HG02571 (cell line): ENCODE measurements at regions not wholly inside any gene's neighbourhood (a gene's known extent, or its start where the extent isn't known, plus 50 kb on each side); places are given as distances from the start of the nearest gene placed in this dataset.
A peak's percentile ranks its signal among the peaks of the same experiment; 100 is the strongest.
"Not testable (repeated sequence)": the region's sequence is repeated elsewhere in the genome, so short reads cannot be mapped to it uniquely, and the experiment has no call there.

Experiments used
- ATAC-seq: cut with Tn5 transposase; IDR thresholded peaks from one replicate; pipeline ENCODE4 v1.9.1; 2021; ENCODE audit warnings: mild to moderate bottlenecking, moderate library complexity; ENCODE audit not compliant: unreplicated experiment

- no peak for ATAC-seq
Measured at GRCh38 chrX:115966920-115967319, 203.6 kb upstream of the AGTR2 start.

- peak; percentile 65 for ATAC-seq
Measured at GRCh38 chrX:115968436-115969252, 201.9 kb upstream of the AGTR2 start.

DNA sequence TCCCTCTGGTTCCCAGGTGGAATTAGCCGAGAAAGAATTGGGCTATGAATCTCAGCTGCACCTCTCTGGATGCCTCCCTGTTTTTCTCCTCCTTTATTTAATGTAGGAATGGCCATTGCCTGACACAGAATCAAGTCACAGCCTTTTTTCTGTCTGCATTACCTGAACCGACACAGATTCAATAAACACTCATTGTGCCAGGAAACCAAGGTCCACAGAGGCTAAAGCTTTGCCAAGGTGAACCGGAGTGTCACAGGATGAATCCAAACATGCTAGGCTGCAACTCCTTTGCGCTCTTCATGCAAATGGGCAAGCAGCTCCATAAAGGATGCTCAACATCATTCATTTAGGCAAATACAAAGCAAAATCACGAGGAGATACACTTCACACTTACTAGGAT is 199.8 kb upstream of the AGTR2 start:
- ATAC-seq, result no peak

DNA sequence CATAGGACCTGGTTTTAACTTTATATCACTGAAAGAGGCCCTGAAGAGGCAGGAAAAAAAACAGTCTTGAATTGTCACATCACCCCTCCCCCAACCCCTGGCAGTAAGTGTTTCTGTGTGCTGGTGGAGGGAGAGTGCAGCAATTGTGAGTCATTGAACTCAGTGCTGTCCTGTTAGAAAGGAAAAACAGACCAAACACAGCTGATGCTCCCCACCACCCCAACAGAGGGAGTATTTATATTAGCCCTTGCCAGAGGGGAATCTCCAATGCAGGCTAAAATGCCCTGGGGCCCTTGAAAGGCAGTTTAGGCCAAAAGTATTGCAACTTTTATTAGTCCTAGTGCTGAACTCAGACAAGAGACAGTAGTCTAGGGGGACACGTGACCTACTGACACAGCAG is 197.8 kb upstream of the AGTR2 start:
- ATAC-seq, result no peak

DNA sequence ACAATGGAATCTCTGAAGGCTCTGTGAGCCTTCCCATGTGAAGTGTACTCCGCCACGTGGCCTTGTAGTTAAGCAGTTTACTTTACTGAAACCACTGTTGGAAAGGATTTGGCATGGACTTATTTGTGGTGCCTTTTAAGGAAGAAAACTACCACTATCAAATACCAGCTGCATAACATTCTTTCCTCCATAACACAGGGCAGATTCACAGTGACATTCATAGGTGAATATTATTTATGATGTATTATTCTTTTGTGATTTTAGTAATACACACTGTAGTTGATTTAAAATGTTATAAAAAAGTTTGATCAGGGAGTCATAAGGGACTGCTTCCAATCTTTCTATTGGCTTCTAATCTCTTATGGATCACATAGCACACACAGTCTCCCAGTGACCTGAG is 192.5 kb upstream of the AGTR2 start:
- ATAC-seq, result no peak

DNA sequence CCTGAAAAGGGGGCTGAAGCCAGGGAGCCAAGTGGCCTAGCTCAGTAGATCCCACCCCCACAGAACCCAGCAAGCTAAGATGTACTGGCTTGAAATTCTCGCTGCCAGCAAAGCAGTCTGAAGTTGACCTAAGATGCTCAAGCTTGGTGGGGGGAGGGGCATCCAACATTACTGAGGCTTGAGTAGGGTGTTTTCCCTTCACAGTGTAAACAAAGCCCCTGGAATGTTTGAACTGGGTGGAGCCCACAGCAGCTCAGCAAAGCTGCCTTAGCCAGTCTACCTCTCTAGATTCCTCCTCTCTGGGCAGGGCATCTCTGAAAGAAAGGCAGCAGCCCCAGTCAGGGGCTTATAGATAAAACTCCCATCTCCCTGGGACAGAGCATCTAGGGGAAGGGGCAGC is 187.4 kb upstream of the AGTR2 start:
- not testable (repeated sequence) for ATAC-seq

- not testable (repeated sequence) for ATAC-seq
Measured at GRCh38 chrX:115987464-115987863, 183.1 kb upstream of the AGTR2 start.

DNA sequence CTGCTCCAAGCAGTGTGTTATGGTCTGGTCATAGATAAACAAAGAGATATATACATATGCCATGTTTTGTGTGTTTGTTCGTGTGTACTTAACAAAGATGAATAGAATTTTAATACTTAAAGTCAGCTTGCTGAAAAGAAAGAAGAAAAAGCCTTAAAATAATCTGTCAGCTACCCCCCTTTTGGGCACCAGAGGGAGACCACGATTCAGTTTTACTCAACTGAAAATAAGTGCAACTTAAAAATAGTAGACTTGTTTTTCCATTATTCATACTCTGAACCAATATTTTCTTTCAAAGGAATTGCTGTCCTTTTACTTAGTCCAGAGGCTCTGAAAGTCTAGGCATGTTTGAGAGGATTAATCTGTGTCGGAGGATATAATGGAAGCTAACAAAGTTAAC is 181.7 kb upstream of the AGTR2 start:
- no peak for ATAC-seq

GRCh38 chrX:115989686-115990085 is 180.9 kb upstream of the AGTR2 start:
- no peak for ATAC-seq

DNA sequence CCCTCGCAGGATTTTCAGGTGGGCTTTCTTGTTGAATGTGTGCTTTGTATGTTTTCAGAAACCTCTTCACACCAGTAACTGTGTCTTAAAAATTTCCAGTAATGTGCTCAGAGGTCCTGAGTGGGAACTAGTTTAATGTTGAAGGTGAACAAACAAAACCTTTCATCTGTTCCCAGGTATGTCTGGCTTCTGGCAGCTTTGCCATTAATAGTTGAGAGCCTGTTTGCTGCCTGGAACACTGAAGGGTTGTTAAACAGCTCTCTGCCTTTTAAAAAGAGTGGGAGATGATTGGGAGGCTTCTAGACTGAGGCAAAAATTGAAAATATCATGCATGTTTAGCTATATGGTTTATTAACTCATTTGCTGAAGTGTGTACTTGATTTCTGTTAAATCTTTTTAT is 161.2 kb upstream of the AGTR2 start:
- ATAC-seq, result no peak

DNA sequence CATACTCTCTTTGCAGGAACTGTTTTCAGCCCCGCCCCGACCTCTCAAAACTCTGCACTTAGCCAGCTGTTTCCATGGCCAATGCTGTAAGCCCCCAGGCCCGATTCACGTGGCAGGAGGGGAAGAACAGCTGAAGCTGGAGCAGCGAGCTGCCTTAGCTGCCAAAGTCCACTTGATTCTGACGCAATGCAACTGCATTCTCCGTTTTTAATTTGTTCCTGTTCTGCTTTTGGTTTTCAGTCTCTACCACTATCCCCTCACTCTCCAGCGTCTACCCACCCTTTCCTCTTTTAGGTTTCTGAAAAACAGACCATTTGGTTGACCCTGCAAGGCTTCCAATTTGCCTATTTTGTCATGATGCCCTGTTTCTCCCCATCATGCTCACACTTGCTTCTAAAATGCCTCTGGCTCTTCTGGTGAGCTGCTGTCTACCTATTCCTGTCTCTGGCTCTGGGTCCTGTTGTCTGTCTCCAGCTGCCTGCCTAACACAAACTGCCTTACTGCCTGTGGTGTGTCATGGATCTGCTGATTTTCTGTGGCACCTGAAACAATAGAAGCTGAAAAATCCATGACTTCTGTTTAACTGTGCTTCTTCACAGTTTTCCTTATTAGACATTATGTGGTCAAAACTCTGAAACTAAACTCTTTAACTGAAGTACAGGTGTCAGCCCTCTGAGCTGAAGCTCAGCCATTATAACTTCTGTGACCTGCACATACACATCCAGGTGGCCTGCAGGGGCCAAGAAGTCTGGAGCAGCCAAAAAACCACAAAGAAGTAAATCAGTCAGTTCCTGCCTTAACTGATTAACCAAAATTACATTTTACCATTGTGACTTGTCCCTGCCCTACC is 160.5 kb upstream of the AGTR2 start:
- peak; percentile 75 for ATAC-seq

GRCh38 chrX:116010939-116011338 is 159.6 kb upstream of the AGTR2 start:
- ATAC-seq, result no peak

GRCh38 chrX:116031331-116031730 is 139.2 kb upstream of the AGTR2 start:
- no peak for ATAC-seq
